Panc1 (cell line): ENCODE measurements at regions not wholly inside any gene's neighbourhood (a gene's known extent, or its start where the extent isn't known, plus 50 kb on each side); places are given as distances from the start of the nearest gene placed in this dataset.

Source experiments
- ATAC-seq: fragments of 200-7000 bp; cut with Tn5 transposase; 2 replicates; pipeline ENCODE4 v1.9.1; 2020; ENCODE audit warnings: mild to moderate bottlenecking, moderate library complexity
- BruUV-seq: library from RNA; stranded (reverse); fragments of 400-500 nt; replicated peaks from 2 replicates; lab custom pipeline; 2021; lab: Mats Ljungman, UMichigan
- CTCF ChIA-PET: fragments of 300-600 bp; sonication (Branson Sonifier 250); formaldehyde crosslinking; loops from one replicate; lab custom pipeline; 2022; ENCODE audit warnings: antibody characterized with exemption; lab: Charles Lee
- POLR2A ChIA-PET: fragments of 300-600 bp; sonication (Branson Sonifier 250); formaldehyde crosslinking; loops from one replicate; lab custom pipeline; 2022; ENCODE audit warnings: antibody characterized with exemption; lab: Charles Lee
- DNase-seq: peaks from one replicate; pipeline ENCODE4 v3.0.0-alpha.2; 2010; ENCODE audit warnings: low read depth, low spot score
- H3K27ac ChIP-seq: 2 replicates; pipeline ENCODE4 v1.5.1; 2011; ENCODE audit warnings: mild to moderate bottlenecking, low read length, inconsistent platforms
- H3K27me3 ChIP-seq: fragments of 200-500 bp; sonication (Bioruptor generic); 2 replicates; pipeline ENCODE4 v1.6.0; 2014; ENCODE audit warnings: low read length, inconsistent platforms; ENCODE audit not compliant: control insufficient read depth, insufficient read depth
- H3K36me3 ChIP-seq: fragments of 200-500 bp; sonication (Bioruptor generic); 2 replicates; pipeline ENCODE4 v1.5.1; 2014; ENCODE audit warnings: inconsistent platforms, mild to moderate bottlenecking, low read length, moderate library complexity; ENCODE audit not compliant: control insufficient read depth, insufficient read depth
- H3K4me1 ChIP-seq: 2 replicates; pipeline ENCODE4 v1.5.1; 2011; ENCODE audit warnings: inconsistent platforms, mild to moderate bottlenecking, low read length, moderate library complexity; ENCODE audit not compliant: control insufficient read depth, insufficient read depth
- H3K4me3 ChIP-seq, 2 experiments: 2 replicates each; pipeline ENCODE4 v1.5.1; 2011 to 2012; ENCODE audit warnings: low read depth in 2 of 2, low read length in 2 of 2, mild to moderate bottlenecking in 2 of 2, inconsistent platforms in 1 of 2, moderate library complexity in 1 of 2
- H3K9me3 ChIP-seq: fragments of 200-500 bp; sonication (Bioruptor generic); 2 replicates; pipeline ENCODE4 v1.5.1; 2014; ENCODE audit warnings: low read depth, mild to moderate bottlenecking, inconsistent platforms, low read length, moderate library complexity; ENCODE audit not compliant: control insufficient read depth, insufficient read depth
- CTCF ChIP-seq: fragments of 450-650 bp; IDR thresholded peaks from 2 replicates; pipeline ENCODE4 v1.5.1; 2017; ENCODE audit warnings: mild to moderate bottlenecking
- POLR2AphosphoS5 ChIP-seq: IDR thresholded peaks from 2 replicates; pipeline ENCODE4 v1.6.1; 2012; ENCODE audit warnings: mild to moderate bottlenecking, low read depth, low read length, moderate library complexity
- REST ChIP-seq, 2 experiments: IDR thresholded peaks; 2 replicates each; pipeline ENCODE4 v1.6.1; 2011 to 2012; ENCODE audit warnings: low read depth in 2 of 2, control low read depth in 1 of 2, low read length in 1 of 2, mild to moderate bottlenecking in 1 of 2, moderate library complexity in 1 of 2; ENCODE audit not compliant: insufficient read depth in 1 of 2
- SIN3A ChIP-seq: IDR thresholded peaks from 2 replicates; pipeline ENCODE4 v1.6.1; 2012; ENCODE audit warnings: low read depth, mild to moderate bottlenecking, low read length, moderate library complexity, borderline replicate concordance; ENCODE audit not compliant: insufficient read depth
- TCF7L2 ChIP-seq: IDR thresholded peaks from 2 replicates; pipeline ENCODE4 v1.6.1; 2011; ENCODE audit warnings: mild to moderate bottlenecking, low read depth, low read length, inconsistent platforms
- in situ Hi-C: cut with HindIII; loops from 2 replicates; pipeline ENCODE4 v1.10.0; 2016; ENCODE audit warnings: low sequenced_read_pairs, low pct_unique_long_range_greater_than_20kb
- intact Hi-C: fragments of 100-400 bp; cut with micrococcal nuclease; formaldehyde crosslinking; loops from one replicate; pipeline ENCODE4 v1.10.0; 2022; ENCODE audit not compliant: unreplicated experiment

DNA sequence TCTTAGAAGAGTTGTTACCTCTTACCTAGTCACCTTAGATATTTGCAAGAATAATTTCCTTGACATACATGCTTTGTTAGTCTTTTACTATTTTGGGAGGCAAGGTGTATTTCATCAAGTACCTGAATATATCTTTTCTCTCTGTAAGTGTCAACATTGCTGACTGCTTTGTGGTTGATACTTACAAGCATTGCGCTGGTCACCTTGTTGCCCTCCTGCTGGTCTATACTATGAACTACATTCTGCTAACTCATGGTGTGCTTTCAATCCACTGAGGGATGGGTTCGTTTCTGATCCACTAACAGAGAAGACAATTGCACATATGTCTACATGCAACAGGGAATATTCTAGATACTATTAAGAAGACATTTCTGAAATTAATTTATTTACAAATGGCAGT is 837.8 kb upstream of the COBL start:
- Histone ChIP-seq H3K27me3 (no peaks in the 10 kb centered on the region), H3K9me3 (no peaks in the 10 kb centered on the region), H3K27ac (no peak overlapping the region), H3K4me3 (no peak overlapping the region), H3K4me1 (no peaks in the 10 kb centered on the region), H3K36me3 (no peaks in the 10 kb centered on the region)
- ChIA-PET CTCF (no interaction called here), POLR2A (no interaction called here)
- TF ChIP-seq SIN3A (no peak), CTCF (peak; percentile 8; the same call in 1 of the 2 replicates)
- intact Hi-C loops (no loop called here), in situ Hi-C loops (no loop called here)
- ATAC-seq: no peak
- no TSS peak for BruUV-seq
- DNase-seq: no peak

- no peaks in the 10 kb centered on the region for H3K27me3 ChIP-seq
- no peak overlapping the region for H3K27ac ChIP-seq
- H3K4me1 ChIP-seq: no peaks in the 10 kb centered on the region
- intact Hi-C loops: no loop called here
- ATAC-seq: no peak
- no peak for DNase-seq
- TF ChIP-seq SIN3A (no peak), REST (IDR thresholded peaks at IDR 0.05; ENCODE audit: insufficient read depth in 1 of 2, low read depth in 2 of 2, low read length in 1 of 2) (no peak), CTCF (no peak), POLR2AphosphoS5 (no peak), TCF7L2 (no peak)
- H3K9me3 ChIP-seq: no peaks in the 10 kb centered on the region
- H3K4me3 ChIP-seq: no peak overlapping the region
- in situ Hi-C loops: no loop called here
- ChIA-PET CTCF (no interaction called here), POLR2A (no interaction called here)
- BruUV-seq: no TSS peak
- no peaks in the 10 kb centered on the region for H3K36me3 ChIP-seq
Observed at GRCh38 chr7:52151559-52151958, 835.0 kb upstream of the COBL start.
